OCI-LY1 (cell line): ENCODE measurements at regions not wholly inside any gene's neighbourhood (a gene's known extent, or its start where the extent isn't known, plus 50 kb on each side); places are given as distances from the start of the nearest gene placed in this dataset.
"Not testable (repeated sequence)": the region's sequence is repeated elsewhere in the genome, so short reads cannot be mapped to it uniquely, and the experiment has no call there.

Experiments used
- H2AFZ ChIP-seq: fragments of 200-600 bp; sonication (generic), shearing (Covaris generic); 2 replicates; pipeline ENCODE4 v1.6.0; 2014; ENCODE audit warnings: antibody characterized with exemption, mild to moderate bottlenecking, low read length
- H3F3A ChIP-seq: fragments of 200-600 bp; sonication (generic), shearing (Covaris generic); 2 replicates; pipeline ENCODE4 v1.6.0; 2014; ENCODE audit warnings: mild to moderate bottlenecking, antibody characterized with exemption, low read length, moderate library complexity; ENCODE audit not compliant: insufficient read depth
- H3K27ac ChIP-seq: fragments of 200-600 bp; sonication (generic); 2 replicates; pipeline ENCODE4 v1.5.1; 2014; ENCODE audit warnings: low read length, mixed run types, mild to moderate bottlenecking, low read depth; ENCODE audit not compliant: poor library complexity, severe bottlenecking
- H3K27me3 ChIP-seq: fragments of 200-600 bp; sonication (generic); 2 replicates; pipeline ENCODE4 v1.6.0; 2014; ENCODE audit warnings: antibody characterized with exemption, mild to moderate bottlenecking, low read length, moderate library complexity; ENCODE audit not compliant: insufficient read depth
- H3K36me3 ChIP-seq: fragments of 200-600 bp; sonication (generic); 2 replicates; pipeline ENCODE4 v1.6.1; 2014; ENCODE audit warnings: mild to moderate bottlenecking, antibody characterized with exemption, low read length, moderate library complexity, mixed read lengths; ENCODE audit not compliant: insufficient read depth
- H3K4me1 ChIP-seq: fragments of 200-600 bp; sonication (generic); 2 replicates; pipeline ENCODE4 v1.5.1; 2014; ENCODE audit warnings: mild to moderate bottlenecking, low read length, moderate library complexity; ENCODE audit not compliant: insufficient read depth, severe bottlenecking
- H3K4me2 ChIP-seq: fragments of 200-600 bp; sonication (generic), shearing (Covaris generic); 2 replicates; pipeline ENCODE4 v1.6.1; 2014; ENCODE audit warnings: low read length
- H3K4me3 ChIP-seq: fragments of 200-600 bp; sonication (generic); 2 replicates; pipeline ENCODE4 v1.5.1; 2014; ENCODE audit warnings: low read length, low read depth, mild to moderate bottlenecking, mixed read lengths; ENCODE audit not compliant: poor library complexity, severe bottlenecking
- H3K79me2 ChIP-seq: fragments of 200-600 bp; shearing (Covaris generic); 2 replicates; pipeline ENCODE4 v1.6.1; 2016; ENCODE audit warnings: mixed run types, low read length, mixed read lengths; ENCODE audit not compliant: insufficient read depth
- H3K9ac ChIP-seq: fragments of 200-600 bp; sonication (generic), shearing (Covaris generic); 2 replicates; pipeline ENCODE4 v1.6.1; 2014; ENCODE audit warnings: mild to moderate bottlenecking, low read length, mixed read lengths
- H3K9me2 ChIP-seq: fragments of 200-600 bp; sonication (generic), shearing (Covaris generic); 2 replicates; pipeline ENCODE4 v1.6.1; 2014; ENCODE audit warnings: low read depth, mild to moderate bottlenecking, low read length, mixed read lengths
- H3K9me3 ChIP-seq: fragments of 200-600 bp; shearing (Covaris generic); 2 replicates; pipeline ENCODE4 v1.6.1; 2014; ENCODE audit warnings: low read length, mixed read lengths
- H4K20me1 ChIP-seq: fragments of 200-600 bp; sonication (generic), shearing (Covaris generic); 2 replicates; pipeline ENCODE4 v1.6.0; 2016; ENCODE audit warnings: mild to moderate bottlenecking, low read length; ENCODE audit not compliant: insufficient read depth
- EZH2 ChIP-seq: fragments of 200-600 bp; sonication (generic), shearing (Covaris generic); IDR thresholded peaks from 2 replicates; pipeline ENCODE4 v1.8.0; 2017; ENCODE audit warnings: borderline replicate concordance, mixed run types, mild to moderate bottlenecking, antibody characterized with exemption, low read length, moderate library complexity, mixed read lengths
- TF ChIP-seq, protein P1 (sequence below): fragments of 200-600 bp; sonication (generic), shearing (Covaris generic); IDR thresholded peaks from 2 replicates; pipeline ENCODE4 v1.5.1; 2017; ENCODE audit warnings: mild to moderate bottlenecking, antibody characterized with exemption, low read length, moderate library complexity, mixed read lengths

DNA sequence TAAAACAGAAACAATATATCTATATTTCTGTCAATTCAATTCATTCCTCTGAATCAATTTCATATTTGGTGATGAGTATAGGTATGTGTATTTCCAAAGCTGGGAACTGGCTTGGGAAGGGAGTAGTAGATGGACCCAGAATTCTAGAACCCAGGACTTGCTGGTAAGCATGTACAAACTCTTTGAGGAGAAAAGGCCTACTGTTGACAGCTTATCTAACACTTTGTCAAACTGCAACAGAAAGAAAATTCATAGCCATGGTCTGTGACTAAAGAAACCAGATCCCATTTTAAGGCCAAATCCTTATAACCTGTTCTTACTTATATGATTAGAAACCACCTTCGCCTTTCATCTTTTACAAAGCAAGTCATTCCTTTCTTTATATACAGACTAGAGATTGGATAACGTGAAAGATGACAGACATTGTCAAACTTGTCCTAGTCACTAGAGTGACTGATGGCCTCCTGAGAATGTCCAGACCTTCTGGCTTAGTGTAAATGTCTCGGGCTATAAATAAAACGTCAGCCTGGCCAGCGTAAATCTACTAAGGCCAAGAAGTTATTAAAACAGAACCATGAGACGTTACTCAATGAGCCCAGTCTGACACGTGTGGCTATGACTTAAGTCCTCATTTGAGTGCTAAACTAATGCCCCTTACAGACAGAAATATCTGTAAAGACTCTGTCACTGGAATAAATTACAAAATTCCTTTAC is 152.3 kb downstream of the ALDH8A1 start:
- Histone ChIP-seq H3K36me3 (no peaks in the 10 kb centered on the region), H3K27me3 (no peaks in the 10 kb centered on the region), H2AFZ (no peak overlapping the region), H3K79me2 (no peaks in the 10 kb centered on the region), H3K9me2 (no peaks in the 10 kb centered on the region), H4K20me1 (no peaks in the 10 kb centered on the region), H3K4me3 (no peak overlapping the region), H3K27ac (no peak overlapping the region), H3K9ac (no peak overlapping the region), H3K4me1 (no peaks in the 10 kb centered on the region), H3K9me3 (no peaks in the 10 kb centered on the region), H3K4me2 (no peak overlapping the region), H3F3A (no peaks in the 10 kb centered on the region)
- TF ChIP-seq, protein P1, sequence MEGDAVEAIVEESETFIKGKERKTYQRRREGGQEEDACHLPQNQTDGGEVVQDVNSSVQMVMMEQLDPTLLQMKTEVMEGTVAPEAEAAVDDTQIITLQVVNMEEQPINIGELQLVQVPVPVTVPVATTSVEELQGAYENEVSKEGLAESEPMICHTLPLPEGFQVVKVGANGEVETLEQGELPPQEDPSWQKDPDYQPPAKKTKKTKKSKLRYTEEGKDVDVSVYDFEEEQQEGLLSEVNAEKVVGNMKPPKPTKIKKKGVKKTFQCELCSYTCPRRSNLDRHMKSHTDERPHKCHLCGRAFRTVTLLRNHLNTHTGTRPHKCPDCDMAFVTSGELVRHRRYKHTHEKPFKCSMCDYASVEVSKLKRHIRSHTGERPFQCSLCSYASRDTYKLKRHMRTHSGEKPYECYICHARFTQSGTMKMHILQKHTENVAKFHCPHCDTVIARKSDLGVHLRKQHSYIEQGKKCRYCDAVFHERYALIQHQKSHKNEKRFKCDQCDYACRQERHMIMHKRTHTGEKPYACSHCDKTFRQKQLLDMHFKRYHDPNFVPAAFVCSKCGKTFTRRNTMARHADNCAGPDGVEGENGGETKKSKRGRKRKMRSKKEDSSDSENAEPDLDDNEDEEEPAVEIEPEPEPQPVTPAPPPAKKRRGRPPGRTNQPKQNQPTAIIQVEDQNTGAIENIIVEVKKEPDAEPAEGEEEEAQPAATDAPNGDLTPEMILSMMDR, result no peak
- TF ChIP-seq EZH2, result no peak

DNA sequence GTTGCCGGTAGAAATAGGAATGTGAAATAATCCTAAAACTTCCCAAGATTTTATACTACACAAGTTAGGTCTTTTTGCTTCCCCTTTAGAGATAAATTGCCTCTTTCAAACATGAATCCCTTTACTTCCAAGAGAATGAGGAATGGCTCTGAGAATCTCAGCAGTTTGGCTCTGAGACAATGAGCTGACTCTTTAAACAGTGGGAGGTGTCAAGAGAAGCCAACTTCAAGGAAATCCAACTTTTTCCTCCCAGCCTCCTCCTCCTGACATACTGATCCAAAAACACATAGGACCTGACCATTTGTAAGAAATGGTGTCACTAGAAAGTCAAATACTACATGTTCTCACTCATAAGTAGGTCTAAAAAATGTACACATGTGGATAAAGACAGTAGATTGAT is 154.2 kb downstream of the ALDH8A1 start:
- Histone ChIP-seq H3K4me3 (no peak overlapping the region), H2AFZ (no peak overlapping the region), H3K27me3 (no peaks in the 10 kb centered on the region), H3K4me1 (no peaks in the 10 kb centered on the region), H4K20me1 (no peaks in the 10 kb centered on the region), H3K27ac (no peak overlapping the region), H3K36me3 (no peaks in the 10 kb centered on the region), H3K79me2 (no peaks in the 10 kb centered on the region), H3K4me2 (no peak overlapping the region), H3K9me3 (no peaks in the 10 kb centered on the region), H3K9ac (no peak overlapping the region), H3K9me2 (no peaks in the 10 kb centered on the region), H3F3A (no peaks in the 10 kb centered on the region)
- TF ChIP-seq, protein P1, result no peak
- TF ChIP-seq EZH2, result no peak

DNA sequence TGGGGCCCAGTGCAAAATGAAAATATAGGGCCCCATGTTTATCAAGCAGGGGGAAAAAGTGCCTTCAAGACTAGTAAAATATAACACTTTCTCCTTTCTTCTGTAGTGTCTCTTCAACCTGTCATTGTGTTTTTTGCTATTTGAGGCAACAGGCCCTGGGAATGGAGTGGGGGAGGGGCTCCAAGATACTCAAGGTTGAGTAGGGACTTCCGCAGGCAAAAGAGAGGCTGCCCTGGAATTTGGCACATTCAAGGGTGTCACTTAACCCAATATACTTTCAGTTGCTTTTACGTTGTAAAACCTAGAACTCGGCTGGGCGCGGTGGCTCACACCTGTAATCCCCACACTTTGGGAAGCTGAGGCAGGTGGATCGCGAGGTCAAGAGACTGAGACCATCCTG is 154.9 kb downstream of the ALDH8A1 start:
- H2AFZ ChIP-seq, result no peak overlapping the region
- H3K27ac ChIP-seq, result no peak overlapping the region
- no peak overlapping the region for H3K4me3 ChIP-seq
- TF ChIP-seq, protein P1, result no peak
- TF ChIP-seq EZH2, result no peak
- no peaks in the 10 kb centered on the region for H3K4me1 ChIP-seq
- H4K20me1 ChIP-seq, result no peaks in the 10 kb centered on the region
- H3K9me2 ChIP-seq, result no peaks in the 10 kb centered on the region
- no peaks in the 10 kb centered on the region for H3K9me3 ChIP-seq
- no peak overlapping the region for H3K9ac ChIP-seq
- no peaks in the 10 kb centered on the region for H3K36me3 ChIP-seq
- H3K27me3 ChIP-seq, result no peaks in the 10 kb centered on the region
- no peak overlapping the region for H3K4me2 ChIP-seq
- no peaks in the 10 kb centered on the region for H3F3A ChIP-seq
- H3K79me2 ChIP-seq, result no peaks in the 10 kb centered on the region

DNA sequence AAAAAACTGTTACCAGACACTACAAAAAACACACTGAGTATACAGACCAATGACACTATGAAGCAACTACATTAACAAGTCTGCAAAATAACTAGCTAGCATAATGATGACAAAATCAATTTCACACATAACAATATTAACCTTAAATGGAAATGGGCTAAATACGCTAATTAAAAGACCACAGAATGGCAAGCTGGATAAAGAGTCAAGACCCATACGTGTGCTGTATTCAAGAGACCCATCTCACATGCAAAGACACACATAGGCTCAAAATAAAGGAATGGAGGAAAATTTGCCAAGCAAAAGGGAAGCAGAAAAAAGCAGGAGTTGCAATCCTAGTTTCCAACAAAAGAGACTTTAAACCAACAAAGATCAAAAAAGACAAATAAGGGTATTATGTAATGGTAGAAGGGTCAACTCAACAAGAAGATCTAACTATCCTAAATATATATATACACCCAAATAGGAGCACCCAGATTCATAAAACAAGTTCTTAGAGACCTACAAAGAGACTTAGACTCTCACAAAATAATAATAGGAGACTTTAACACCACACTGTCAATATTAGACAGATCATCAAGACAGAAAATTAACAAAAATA is 158.6 kb downstream of the ALDH8A1 start:
- H3K27ac ChIP-seq, H3K9me2 ChIP-seq, H4K20me1 ChIP-seq, H3K36me3 ChIP-seq, H3K9ac ChIP-seq, H3K4me1 ChIP-seq, H3K4me2 ChIP-seq, H3K79me2 ChIP-seq, H3K9me3 ChIP-seq, H2AFZ ChIP-seq, H3F3A ChIP-seq, H3K4me3 ChIP-seq, H3K27me3 ChIP-seq: not testable (repeated sequence)
